HL-60 (cell line): ENCODE measurements at regions not wholly inside any gene's neighbourhood (a gene's known extent, or its start where the extent isn't known, plus 50 kb on each side); places are given as distances from the start of the nearest gene placed in this dataset.
A peak's percentile ranks its signal among the peaks of the same experiment; 100 is the strongest.
"Not testable (repeated sequence)": the region's sequence is repeated elsewhere in the genome, so short reads cannot be mapped to it uniquely, and the experiment has no call there.

ENCODE experiments used
- DNase-seq, 2 experiments: peaks; one replicate each; pipeline ENCODE4 v3.0.0-alpha.2; 2010 to 2020; ENCODE audit warnings: low read depth in 1 of 2, low spot score in 1 of 2
- H3K27ac ChIP-seq: fragments of 250-450 bp; sonication (Bioruptor Pico); replicated peaks from 2 replicates; pipeline ENCODE4 v1.5.1; 2020; ENCODE audit warnings: mild to moderate bottlenecking, moderate library complexity
- H3K27me3 ChIP-seq: fragments of 250-450 bp; sonication (Bioruptor Pico); 2 replicates; pipeline ENCODE4 v1.5.1; 2021; ENCODE audit warnings: mild to moderate bottlenecking, moderate library complexity; ENCODE audit not compliant: insufficient read depth, poor library complexity, severe bottlenecking
- H3K4me3 ChIP-seq: replicated peaks from 2 replicates; pipeline ENCODE4 v1.5.1; 2011; ENCODE audit warnings: mild to moderate bottlenecking, control low read depth, low read length; ENCODE audit not compliant: insufficient read depth
- GABPA ChIP-seq: IDR thresholded peaks from 2 replicates; pipeline ENCODE4 v1.6.1; 2012; ENCODE audit warnings: low read depth
- POLR2AphosphoS5 ChIP-seq: IDR thresholded peaks from 2 replicates; pipeline ENCODE4 v1.6.1; 2012; ENCODE audit warnings: low read depth
- SPI1 ChIP-seq: IDR thresholded peaks from 2 replicates; pipeline ENCODE4 v1.6.1; 2012; ENCODE audit warnings: low read depth, mild to moderate bottlenecking, borderline replicate concordance
- TF ChIP-seq, protein P1 (sequence below): IDR thresholded peaks from one replicate; pipeline ENCODE4 v1.5.1; 2011; ENCODE audit warnings: low read length, control low read depth, inconsistent platforms; ENCODE audit not compliant: insufficient read depth
- TF ChIP-seq, protein P2 (sequence below): IDR thresholded peaks from 2 replicates; pipeline ENCODE4 v1.6.1; 2012; ENCODE audit warnings: low read depth; ENCODE audit not compliant: insufficient replicate concordance

DNA sequence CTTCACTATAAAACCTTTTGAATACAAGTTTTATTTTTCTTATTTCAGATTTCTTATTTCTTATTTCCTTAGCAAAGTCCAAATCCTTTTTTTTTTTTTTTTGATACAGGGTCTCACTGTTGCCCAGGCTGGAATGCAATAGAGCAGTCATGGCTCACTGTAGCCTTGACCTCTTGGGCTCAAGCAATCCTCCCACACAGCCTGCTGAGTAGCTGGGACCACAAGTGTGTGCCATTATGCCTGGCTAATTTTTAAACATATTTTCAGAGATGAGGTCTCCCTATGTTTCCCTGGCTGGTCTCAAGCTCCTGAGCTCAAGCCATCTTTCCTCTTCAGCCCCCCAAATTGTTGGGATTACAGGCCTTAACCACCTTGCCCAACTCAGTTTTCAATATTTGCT, 334.3 kb downstream of the DLEU7 start:
- H3K27me3 ChIP-seq = no peaks in the 10 kb centered on the region
- H3K27ac ChIP-seq = no peak overlapping the region
- no peak overlapping the region for H3K4me3 ChIP-seq
- TF ChIP-seq, protein P1, sequence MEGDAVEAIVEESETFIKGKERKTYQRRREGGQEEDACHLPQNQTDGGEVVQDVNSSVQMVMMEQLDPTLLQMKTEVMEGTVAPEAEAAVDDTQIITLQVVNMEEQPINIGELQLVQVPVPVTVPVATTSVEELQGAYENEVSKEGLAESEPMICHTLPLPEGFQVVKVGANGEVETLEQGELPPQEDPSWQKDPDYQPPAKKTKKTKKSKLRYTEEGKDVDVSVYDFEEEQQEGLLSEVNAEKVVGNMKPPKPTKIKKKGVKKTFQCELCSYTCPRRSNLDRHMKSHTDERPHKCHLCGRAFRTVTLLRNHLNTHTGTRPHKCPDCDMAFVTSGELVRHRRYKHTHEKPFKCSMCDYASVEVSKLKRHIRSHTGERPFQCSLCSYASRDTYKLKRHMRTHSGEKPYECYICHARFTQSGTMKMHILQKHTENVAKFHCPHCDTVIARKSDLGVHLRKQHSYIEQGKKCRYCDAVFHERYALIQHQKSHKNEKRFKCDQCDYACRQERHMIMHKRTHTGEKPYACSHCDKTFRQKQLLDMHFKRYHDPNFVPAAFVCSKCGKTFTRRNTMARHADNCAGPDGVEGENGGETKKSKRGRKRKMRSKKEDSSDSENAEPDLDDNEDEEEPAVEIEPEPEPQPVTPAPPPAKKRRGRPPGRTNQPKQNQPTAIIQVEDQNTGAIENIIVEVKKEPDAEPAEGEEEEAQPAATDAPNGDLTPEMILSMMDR = no peak
- TF ChIP-seq GABPA (no peak), SPI1 (no peak), POLR2AphosphoS5 (no peak)
- TF ChIP-seq, protein P2, sequence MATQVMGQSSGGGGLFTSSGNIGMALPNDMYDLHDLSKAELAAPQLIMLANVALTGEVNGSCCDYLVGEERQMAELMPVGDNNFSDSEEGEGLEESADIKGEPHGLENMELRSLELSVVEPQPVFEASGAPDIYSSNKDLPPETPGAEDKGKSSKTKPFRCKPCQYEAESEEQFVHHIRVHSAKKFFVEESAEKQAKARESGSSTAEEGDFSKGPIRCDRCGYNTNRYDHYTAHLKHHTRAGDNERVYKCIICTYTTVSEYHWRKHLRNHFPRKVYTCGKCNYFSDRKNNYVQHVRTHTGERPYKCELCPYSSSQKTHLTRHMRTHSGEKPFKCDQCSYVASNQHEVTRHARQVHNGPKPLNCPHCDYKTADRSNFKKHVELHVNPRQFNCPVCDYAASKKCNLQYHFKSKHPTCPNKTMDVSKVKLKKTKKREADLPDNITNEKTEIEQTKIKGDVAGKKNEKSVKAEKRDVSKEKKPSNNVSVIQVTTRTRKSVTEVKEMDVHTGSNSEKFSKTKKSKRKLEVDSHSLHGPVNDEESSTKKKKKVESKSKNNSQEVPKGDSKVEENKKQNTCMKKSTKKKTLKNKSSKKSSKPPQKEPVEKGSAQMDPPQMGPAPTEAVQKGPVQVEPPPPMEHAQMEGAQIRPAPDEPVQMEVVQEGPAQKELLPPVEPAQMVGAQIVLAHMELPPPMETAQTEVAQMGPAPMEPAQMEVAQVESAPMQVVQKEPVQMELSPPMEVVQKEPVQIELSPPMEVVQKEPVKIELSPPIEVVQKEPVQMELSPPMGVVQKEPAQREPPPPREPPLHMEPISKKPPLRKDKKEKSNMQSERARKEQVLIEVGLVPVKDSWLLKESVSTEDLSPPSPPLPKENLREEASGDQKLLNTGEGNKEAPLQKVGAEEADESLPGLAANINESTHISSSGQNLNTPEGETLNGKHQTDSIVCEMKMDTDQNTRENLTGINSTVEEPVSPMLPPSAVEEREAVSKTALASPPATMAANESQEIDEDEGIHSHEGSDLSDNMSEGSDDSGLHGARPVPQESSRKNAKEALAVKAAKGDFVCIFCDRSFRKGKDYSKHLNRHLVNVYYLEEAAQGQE = no peak
- no peak for DNase-seq

DNA sequence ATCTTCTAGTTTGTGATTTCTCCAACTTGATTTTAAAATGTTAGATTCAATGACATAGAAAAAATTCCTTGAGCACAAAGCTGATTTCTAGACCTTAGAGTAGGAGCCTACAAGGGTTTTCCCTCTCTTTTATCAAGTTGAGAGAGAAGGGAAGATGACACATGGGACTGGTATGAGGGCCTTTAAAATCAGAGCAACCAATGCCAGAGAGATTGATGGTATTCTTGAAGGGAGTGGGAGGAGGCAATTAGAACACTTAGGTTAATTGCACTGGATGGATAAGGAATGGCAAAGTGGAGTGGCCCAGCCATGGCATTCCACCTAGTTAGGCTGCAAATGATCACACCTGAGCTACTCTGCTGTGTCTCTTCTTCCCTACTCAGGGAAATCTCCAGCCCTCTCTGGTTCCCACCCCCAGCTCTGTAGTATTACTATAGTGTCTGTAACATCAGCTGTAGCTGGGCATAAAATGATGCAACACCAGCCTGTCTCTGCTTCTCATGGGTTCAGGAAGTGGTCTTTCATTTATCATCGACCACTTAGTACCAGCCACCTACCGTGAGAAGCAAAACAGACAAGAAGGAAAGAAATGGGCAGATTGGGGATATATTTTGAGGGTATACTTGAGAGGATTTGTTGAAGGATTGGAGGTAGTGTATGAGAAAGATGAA, 333.6 kb downstream of the DLEU7 start:
- TF ChIP-seq POLR2AphosphoS5 (no peak), SPI1 (no peak)
- H3K4me3 ChIP-seq = no peak overlapping the region
- no peak for DNase-seq
- H3K27me3 ChIP-seq = no peaks in the 10 kb centered on the region
- no peak overlapping the region for H3K27ac ChIP-seq

DNA sequence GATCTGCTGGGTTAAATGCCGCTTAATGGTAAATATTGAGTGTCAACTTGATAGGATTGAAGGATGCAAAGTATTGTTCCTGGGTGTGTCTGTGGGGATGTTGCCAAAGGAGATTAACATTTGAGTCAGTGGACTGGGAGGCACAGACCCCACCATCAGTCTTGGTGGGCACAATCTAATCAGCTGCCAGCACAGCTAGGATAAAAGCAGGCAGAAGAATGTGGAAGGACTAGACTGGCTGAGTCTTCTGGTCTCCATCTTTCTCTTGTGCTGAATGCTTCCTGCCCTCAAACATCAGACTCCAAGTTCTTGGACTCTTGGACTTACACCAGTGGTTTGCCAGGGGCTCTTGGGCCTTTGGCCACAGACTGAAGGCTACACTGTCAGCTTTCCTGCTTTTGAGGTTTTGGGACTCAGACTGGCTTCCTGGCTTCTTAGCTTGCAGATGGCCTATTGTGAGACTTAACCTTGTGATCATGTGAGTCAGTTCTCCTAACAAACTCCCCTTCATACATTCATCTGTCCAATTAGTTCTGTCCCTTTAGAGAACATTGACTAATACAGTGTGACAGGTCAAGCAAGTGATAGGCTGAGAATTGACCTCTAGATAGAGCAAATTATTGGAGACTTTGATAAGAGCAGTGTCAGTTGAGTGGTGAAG, 332.5 kb downstream of the DLEU7 start:
- not testable (repeated sequence) for H3K27me3 ChIP-seq, H3K4me3 ChIP-seq, H3K27ac ChIP-seq, DNase-seq

DNA sequence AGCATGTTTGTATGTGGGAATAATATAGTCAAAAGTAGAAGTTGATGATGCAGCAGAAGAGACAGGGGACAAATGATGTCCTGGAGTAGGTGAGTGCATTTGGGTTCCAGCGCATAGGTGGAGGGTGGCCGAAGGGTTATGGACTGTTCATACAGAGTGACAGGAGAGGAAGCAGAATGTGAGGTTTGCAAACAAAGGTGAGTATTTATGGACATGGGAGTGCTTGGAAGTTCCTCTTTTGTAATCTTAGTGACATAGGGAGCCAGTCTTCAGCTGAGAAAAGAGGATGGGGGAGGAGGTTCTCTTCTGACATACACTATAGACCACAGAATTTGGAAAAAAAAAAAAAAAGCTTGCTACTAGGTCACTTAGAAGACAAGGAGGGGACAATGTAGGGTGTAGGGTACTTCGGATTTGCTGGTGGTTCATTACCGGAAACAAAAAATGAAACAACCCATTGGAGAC, 331.6 kb downstream of the DLEU7 start:
- Histone ChIP-seq H3K4me3 (peak overlapping the region; percentile 2; the same call in 1 of the 2 replicates), H3K27me3 (no peaks in the 10 kb centered on the region), H3K27ac (peak overlapping the region; percentile 77)
- TF ChIP-seq, protein P2 = no peak
- no peak for TF ChIP-seq POLR2AphosphoS5
- TF ChIP-seq, protein P1 = no peak
- no peak for TF ChIP-seq GABPA
- peak; percentile 74; the same call in 1 of the 2 replicates for TF ChIP-seq SPI1
- DNase-seq = peak in 1 of 2 experiments; percentile 70
